Urothelium cell line (cell line): ENCODE measurements at regions not wholly inside any gene's neighbourhood (a gene's known extent, or its start where the extent isn't known, plus 50 kb on each side); places are given as distances from the start of the nearest gene placed in this dataset.
A peak's percentile ranks its signal among the peaks of the same experiment; 100 is the strongest.
"Not testable (repeated sequence)": the region's sequence is repeated elsewhere in the genome, so short reads cannot be mapped to it uniquely, and the experiment has no call there.

ENCODE experiments used
- DNase-seq: peaks from one replicate; pipeline ENCODE4 v3.0.0; 2011; ENCODE audit warnings: low spot score, mixed read lengths
- FAIRE-seq: peaks from 2 replicates; lab custom pipeline; 2011; peaks lifted over from hg19 to GRCh38; lab: Jason Lieb, UNC

DNA sequence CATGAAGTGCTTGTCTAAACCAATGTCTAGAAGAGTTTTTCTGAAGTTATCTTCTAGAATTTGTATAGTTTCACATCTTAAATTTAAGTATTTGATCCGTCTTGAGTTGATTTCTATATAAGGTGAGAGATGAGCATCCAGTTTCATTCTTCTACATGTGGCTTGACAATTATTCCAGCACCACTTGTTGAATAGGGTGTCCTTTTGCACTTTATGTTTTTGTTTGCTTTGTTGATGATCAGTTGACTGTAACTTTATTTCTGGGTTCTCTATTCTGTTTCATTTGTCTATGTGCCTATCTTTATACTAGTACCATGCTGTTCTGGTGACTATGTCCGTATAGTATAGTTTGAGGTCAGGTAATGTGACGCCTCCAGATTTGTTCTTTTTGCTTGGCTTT, 426.6 kb upstream of the CHRM2 start:
- FAIRE-seq (no peak), DNase-seq (no peak)

DNA sequence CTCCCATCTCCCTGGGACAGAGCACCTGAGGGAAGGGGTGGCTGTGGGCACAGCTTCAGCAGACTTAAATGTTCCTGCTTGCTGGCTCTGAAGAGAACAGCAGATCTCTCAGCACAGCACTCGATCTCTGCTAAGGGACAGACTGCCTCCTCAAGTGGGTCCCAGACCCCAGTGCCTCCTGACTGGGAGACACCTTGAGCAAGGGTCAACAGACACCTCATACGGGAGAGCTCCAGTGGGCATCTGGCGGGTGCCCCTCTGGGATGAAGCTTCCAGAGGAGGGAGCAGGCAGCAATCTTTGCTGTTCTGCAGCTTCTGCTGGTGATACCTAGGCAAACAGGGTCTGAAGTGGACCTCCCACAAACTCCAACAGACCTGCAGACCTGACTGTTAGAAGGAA, 436.7 kb upstream of the CHRM2 start:
- not testable (repeated sequence) for DNase-seq

DNA sequence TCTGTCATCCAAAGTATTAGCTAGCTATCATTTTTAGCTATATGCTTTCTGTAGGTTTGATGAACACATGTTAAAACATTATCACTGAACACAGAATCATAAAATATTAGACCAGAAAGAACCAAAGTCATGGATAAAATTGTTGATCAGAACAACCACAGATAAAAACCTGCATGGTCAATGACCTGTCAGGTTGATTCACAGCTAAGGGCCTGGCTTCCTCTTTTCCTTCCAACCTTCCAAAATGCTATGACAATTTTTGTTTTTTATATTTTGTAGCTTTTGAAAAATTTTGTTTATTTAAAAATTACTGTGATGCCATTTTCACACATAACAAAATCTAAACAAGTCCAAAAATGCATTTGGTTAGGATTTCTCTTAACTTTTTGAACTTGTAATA, 444.4 kb upstream of the CHRM2 start:
- FAIRE-seq (no peak), DNase-seq (no peak)

More for the DNA sequence above, 436.7 kb upstream of the CHRM2 start:
- not testable (repeated sequence) for FAIRE-seq

- FAIRE-seq, DNase-seq: not testable (repeated sequence)
Observed at GRCh38 chr7:136419740-136420139, 442.6 kb upstream of the MTPN start.

GRCh38 chr7:136412952-136413351, 435.8 kb upstream of the MTPN start:
- FAIRE-seq (no peak), DNase-seq (no peak)

GRCh38 chr7:136405931-136406777, 429.0 kb upstream of the MTPN start:
- DNase-seq (peak; percentile 44), FAIRE-seq (no peak)

- FAIRE-seq = no peak
- DNase-seq = no peak
Observed at GRCh38 chr7:136403591-136403990, 426.4 kb upstream of the MTPN start.

- FAIRE-seq (no peak), DNase-seq (no peak)
Observed at GRCh38 chr7:136400877-136401276, 423.7 kb upstream of the MTPN start.

GRCh38 chr7:136399385-136399784, 422.2 kb upstream of the MTPN start:
- no peak for DNase-seq
- FAIRE-seq = no peak

- no peak for FAIRE-seq
Observed at GRCh38 chr7:136392856-136393255, 415.7 kb upstream of the MTPN start.

GRCh38 chr7:136391371-136391770, 414.2 kb upstream of the MTPN start:
- FAIRE-seq (no peak), DNase-seq (no peak)

More at GRCh38 chr7:136392856-136393255, 415.7 kb upstream of the MTPN start:
- DNase-seq = no peak

DNA sequence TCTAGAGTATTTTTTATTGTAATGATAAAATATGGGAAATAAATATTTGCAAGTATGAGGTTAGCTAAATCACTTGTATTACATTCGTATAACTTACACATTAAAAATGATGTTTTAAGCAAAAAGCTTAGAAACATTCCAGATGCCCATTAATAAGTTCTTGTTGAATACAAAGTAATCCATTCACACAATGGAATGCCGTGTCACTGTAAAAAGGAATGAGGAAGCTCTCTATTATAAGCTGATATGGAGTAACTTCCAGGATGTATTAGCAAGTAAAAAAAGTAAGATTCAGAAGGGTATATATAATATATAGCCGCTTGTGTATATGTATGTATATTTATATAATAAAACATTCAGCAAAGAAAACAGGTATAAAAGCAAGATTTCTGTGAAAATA, 412.8 kb upstream of the MTPN start:
- DNase-seq = no peak
- FAIRE-seq = no peak

- FAIRE-seq (no peak), DNase-seq (no peak)
Observed at GRCh38 chr7:136386876-136387275, 409.7 kb upstream of the MTPN start.

DNA sequence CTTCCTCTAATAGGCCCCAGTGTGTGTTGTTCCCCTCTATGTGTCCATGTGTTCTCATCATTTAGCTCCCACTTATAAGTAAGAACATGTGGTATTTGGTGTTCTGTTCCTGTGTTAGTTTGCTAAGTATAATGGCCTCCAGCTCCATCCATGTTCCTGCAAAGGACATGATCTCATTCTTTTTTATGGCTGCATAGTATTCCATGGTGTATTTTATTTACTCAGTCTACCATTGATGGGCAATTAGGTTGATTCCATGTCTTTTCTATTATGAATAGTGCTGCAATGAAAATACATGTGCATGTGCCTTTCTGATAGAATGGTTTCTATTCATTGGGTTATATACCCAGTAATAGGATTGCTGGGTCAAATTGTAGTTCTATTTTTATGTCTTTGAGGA, 394.2 kb upstream of the MTPN start:
- not testable (repeated sequence) for FAIRE-seq, DNase-seq

GRCh38 chr7:136370137-136370536, 393.0 kb upstream of the MTPN start:
- FAIRE-seq = no peak
- DNase-seq = no peak

DNA sequence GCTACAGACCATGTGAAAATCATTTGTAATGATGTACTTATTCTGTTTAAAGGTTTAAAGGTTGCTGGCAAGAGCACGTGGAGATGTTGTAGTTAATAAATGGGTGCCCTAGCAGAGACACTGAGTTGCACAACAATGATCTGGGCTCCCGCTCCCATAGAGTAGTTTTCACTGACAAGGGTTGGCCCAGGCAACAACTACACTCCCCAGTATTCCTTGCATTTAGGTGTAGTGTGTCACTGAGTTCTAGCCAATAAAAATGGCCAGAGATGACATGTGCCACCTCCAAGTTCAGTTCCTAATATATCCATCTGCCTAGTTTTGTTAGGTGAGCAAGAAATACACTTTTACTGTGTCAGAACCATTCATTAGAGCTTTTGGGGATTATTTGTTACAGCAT, 392.1 kb upstream of the MTPN start:
- DNase-seq = no peak
- FAIRE-seq = no peak

DNA sequence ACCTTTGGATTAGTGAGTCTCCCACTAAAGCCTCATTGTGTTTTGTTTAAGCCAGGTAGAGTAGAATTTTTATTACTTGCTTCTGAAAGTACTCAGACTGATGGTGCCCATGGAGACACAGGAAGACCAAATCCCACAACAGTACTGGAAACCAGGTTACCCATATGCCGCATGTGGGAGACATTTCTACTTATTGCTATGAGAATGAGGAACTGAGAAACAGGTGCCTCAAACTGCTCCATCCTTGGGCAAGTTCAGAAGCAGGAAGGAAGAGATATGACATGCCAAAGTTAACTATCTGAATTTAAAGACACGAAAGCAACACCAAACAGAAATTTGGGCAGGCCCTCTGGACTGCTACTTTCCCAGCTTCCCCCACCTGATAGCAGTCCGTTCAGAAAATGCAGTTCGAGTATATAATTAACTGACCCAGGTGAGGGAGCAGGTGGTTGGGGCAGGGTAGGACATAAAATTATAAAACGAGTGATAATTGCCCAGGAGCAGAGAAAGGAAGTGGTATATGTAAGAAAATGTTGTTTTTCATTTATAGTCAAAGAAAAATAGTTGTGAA, 382.3 kb upstream of the MTPN start:
- FAIRE-seq (no peak), DNase-seq (no peak)

DNA sequence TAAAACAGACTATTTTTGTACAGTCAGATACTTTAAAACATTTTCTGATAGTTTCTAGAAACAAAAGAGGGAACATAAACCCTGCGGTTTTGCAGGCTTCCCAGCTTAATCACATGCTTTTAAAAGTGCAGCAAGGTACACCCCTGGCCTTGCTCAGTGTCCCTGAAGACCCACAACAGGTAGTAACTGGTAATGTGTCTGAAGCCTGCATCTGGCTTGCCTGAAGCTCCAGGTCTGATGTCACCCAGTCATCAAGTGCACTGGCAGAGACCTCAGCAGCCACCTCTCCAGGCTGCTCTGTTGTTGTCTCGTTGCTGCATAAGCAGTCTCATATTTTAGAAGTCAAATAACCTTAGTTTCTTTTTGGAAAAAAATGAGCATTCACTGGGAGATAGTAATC, 376.1 kb upstream of the MTPN start:
- DNase-seq (no peak), FAIRE-seq (no peak)

- no peak for DNase-seq
- FAIRE-seq = no peak
Observed at GRCh38 chr7:136348542-136349192, 371.5 kb upstream of the MTPN start.

DNA sequence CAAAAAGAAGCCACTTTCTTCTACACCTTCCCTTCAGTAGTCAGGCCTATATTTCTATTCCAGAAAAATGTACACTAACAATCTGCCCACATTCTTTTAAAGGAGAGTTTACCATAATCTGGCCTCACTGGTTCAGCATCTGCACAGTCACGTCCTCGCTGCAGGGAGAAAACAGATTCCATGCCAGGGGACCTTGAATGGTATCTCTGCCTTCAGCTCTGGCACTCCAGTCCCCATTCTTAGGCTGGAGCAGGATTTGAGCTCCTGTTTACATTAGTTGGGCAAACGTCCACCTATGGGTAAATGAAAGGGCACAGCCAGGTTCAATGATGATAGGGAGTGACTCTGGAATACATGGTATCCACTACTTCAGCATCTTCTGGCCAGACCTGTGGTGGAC, 371.0 kb upstream of the MTPN start:
- no peak for FAIRE-seq
- DNase-seq = no peak

DNA sequence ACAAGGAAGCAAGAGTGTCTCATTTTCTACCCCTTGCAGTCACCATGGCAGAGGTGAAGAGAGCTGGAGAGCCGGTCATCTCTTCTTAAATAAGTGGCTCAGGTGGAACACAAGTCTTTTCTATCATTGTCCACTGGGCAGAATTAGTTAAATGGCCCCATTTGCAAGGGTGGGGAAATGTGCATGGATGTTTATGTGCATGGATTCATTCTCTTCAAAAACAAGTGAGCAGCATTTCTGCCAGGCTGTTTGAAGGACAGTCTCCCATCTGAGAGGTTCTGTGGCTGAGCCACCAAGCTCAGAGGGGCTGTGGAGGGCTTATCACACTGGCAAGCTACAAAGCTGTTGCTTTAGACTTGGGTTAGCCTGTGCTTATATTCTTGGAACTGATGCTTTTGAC, 370.3 kb upstream of the MTPN start:
- no peak for FAIRE-seq
- DNase-seq = no peak

DNA sequence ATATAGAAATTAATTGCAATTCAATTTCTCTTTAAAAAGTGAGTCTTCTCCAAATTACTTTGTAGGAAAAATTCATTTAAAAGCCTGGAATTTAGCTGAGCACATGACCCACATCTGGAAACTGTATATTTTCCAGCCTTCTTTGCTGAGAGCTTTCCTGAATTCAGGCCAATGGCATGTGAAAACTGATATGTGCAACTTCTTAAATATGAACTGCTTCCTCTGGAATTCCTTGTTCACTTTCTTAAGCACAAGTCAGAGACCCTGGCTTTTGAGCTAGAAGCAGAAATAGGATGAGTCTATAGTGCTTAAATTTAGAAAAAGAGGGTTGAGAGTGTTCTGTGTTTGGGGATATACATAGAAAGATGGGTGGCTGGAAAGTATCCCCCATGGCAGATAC, 365.1 kb upstream of the MTPN start:
- no peak for FAIRE-seq
- no peak for DNase-seq
